ENCODE measurements at regions not wholly inside any gene's neighbourhood (a gene's known extent, or its start where the extent isn't known, plus 50 kb on each side); places are given as distances from the start of the nearest gene placed in this dataset.

- TF ChIP-seq CHD7 (IDR thresholded peaks at IDR 0.05; ENCODE audit: insufficient replicate concordance, low read length), result no peak
- TF ChIP-seq BCL11A (IDR thresholded peaks at IDR 0.05; ENCODE audit: low read depth in 2 of 2, low read length in 2 of 2), result no peak
- no peak for TF ChIP-seq TAF7 (optimal IDR thresholded peaks at IDR 0.05; ENCODE audit: borderline replicate concordance, low read depth, low read length)
- no peak for TF ChIP-seq CTCF (IDR thresholded peaks at IDR 0.05; ENCODE audit: control extremely low read depth in 1 of 3, insufficient read depth in 1 of 3, low read depth in 1 of 3, low read length in 3 of 3)
- no peak for TF ChIP-seq PHF8 (conservative IDR thresholded peaks at IDR 0.05; ENCODE audit: low read depth, low read length)
- no peak for TF ChIP-seq CBX5 (IDR thresholded peaks at IDR 0.05; ENCODE audit: low read depth, low read length)
- no peak for TF ChIP-seq E2F6 (IDR thresholded peaks at IDR 0.05)
These were observed 168.0 kb downstream of the SNX10 start (continued) for GRCh38 chr7:26459540-26460193.
